Erythroblast (primary cell): ENCODE measurements at regions not wholly inside any gene's neighbourhood (a gene's known extent, or its start where the extent isn't known, plus 50 kb on each side); places are given as distances from the start of the nearest gene placed in this dataset.
A peak's percentile ranks its signal among the peaks of the same experiment; 100 is the strongest.

Source experiments
- DNase-seq, 2 experiments: peaks; one replicate each; lab custom pipeline; 2025; lab: John Stamatoyannopoulos, UW
- GATA1 ChIP-seq: IDR thresholded peaks from 2 replicates; pipeline ENCODE4 v1.6.1; 2011; ENCODE audit warnings: low read depth, mild to moderate bottlenecking, control low read depth, low read length, moderate library complexity
- POLR2A ChIP-seq: IDR thresholded peaks from 2 replicates; pipeline ENCODE4 v1.6.1; 2011; ENCODE audit warnings: mild to moderate bottlenecking, low read length

- no peak for DNase-seq
- TF ChIP-seq POLR2A (no peak), GATA1 (no peak)
Measured at GRCh38 chr21:16537501-16537900, 807.7 kb downstream of the USP25 start.

- no peak for TF ChIP-seq GATA1
- no peak for TF ChIP-seq POLR2A
- DNase-seq = no peak
Measured at GRCh38 chr21:16538405-16538804, 808.6 kb downstream of the USP25 start.

- DNase-seq = no peak
- no peak for TF ChIP-seq POLR2A
- no peak for TF ChIP-seq GATA1
Measured at GRCh38 chr21:16538936-16539440, 809.2 kb downstream of the USP25 start.

DNA sequence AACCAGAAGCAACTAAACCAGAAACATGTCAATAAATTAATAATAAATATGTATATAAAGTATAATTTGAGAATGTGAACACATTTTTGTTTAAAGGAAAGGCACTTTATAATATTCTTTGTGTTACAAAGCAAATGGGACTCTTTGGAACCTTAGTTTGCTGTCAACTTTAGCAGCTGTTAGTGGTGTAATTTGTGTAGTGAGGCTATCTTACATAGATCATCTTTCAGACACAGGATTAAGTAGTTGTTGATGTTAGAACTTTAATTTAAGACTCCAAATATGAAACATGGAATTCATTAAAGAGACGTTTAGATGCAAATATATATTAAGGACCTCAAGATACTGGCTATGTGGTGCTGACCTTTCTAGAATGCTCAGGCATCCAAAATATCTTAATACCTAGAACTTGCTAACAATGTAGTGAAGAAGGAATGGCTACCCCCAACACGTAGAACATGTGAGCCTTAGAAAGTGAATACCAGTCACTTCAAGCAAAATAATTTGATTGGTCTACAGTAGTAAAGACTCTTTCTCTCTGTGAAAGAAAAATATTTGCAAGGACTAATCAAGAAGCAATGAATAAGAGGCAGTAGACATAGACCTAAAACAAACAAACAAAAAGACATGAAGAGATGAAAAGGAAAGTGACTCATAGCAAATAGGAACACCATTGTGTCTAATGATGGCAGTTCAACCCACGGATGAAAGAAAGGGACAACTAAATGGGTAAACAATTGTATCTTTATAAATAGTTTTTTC, 811.4 kb downstream of the USP25 start:
- TF ChIP-seq GATA1 (no peak), POLR2A (no peak)

GRCh38 chr21:16550118-16550517, 820.3 kb downstream of the USP25 start:
- DNase-seq = no peak
- TF ChIP-seq POLR2A (no peak), GATA1 (no peak)

More for the DNA sequence above, 811.4 kb downstream of the USP25 start:
- DNase-seq = no peak

DNA sequence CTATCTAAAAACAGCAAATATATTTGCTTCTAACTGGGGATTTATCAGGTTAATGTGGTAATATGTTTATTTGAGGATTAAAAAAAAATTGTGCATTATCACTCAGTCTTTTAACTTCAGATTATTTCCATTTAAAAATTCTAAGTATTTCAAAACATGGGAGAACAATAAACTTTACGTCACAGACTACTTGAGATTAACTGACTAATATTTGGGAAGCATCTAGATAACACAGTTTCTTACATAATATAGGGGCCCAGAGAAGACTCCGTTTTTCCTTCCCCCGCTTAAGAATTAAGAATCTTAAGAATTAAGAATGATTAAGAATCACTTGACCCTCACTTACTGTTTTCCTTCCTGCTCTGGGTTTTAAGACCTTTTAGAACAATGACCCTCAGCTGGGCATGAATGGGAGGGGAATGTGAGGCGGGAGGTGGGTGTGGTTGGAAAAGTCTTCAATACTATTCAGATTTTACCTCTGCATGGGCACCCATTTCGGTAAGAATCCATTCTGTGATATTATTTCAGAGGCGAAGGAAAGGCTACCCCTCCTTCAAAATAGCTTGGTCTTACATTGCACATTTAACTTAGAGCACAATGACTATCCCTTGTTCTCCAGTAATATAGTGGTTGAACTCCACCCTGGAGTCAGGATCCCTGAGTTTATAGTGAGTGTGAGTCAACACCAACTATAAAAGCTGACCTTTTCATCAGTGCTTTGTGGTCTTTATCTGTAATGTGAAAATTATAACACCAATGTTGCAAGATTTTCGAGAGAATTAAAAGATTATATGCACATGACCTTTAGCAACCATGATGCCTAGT, 821.3 kb downstream of the USP25 start:
- no peak for DNase-seq
- no peak for TF ChIP-seq POLR2A
- TF ChIP-seq GATA1 = no peak

- no peak for DNase-seq
- TF ChIP-seq GATA1 (no peak), POLR2A (no peak)
Measured at GRCh38 chr21:16552880-16553279, 823.1 kb downstream of the USP25 start.

DNA sequence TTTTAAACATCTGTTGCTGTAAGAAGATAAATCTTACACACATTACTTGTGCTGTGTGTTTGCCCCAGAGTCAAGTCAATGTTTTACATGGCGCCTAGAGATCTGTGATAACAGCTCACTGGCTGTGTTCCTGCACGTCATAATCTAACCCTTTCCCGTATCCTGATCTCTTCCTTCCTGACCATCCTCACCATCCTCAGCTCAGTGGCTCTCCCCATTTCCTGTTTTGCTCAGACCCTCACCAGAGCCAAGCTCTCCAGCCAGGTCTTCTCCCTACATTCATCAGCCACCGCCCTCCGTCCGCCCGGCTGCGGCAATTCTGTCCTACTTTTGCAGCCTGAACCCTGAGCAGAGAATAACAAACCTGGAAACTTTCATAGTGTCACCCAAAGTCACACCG, 824.7 kb downstream of the USP25 start:
- no peak for TF ChIP-seq POLR2A
- no peak for TF ChIP-seq GATA1
- DNase-seq = no peak

- DNase-seq = no peak
Measured at GRCh38 chr21:16563116-16563515, 833.3 kb downstream of the USP25 start.

GRCh38 chr21:16563795-16564194, 834.0 kb downstream of the USP25 start:
- TF ChIP-seq POLR2A (no peak), GATA1 (no peak)
- DNase-seq = no peak

More at GRCh38 chr21:16563116-16563515, 833.3 kb downstream of the USP25 start:
- TF ChIP-seq POLR2A = no peak
- no peak for TF ChIP-seq GATA1

- no peak for TF ChIP-seq POLR2A
- no peak for TF ChIP-seq GATA1
- peak; percentile 2 to 13 for DNase-seq
Measured at GRCh38 chr21:16568244-16568643, 838.5 kb downstream of the USP25 start.

- TF ChIP-seq GATA1 = no peak
- no peak for TF ChIP-seq POLR2A
- DNase-seq = no peak
Measured at GRCh38 chr21:16568661-16569060, 838.9 kb downstream of the USP25 start.

- DNase-seq = peak; percentile 19 to 75
- TF ChIP-seq GATA1 (no peak), POLR2A (no peak)
Measured at GRCh38 chr21:16569679-16570078, 839.9 kb downstream of the USP25 start.

DNA sequence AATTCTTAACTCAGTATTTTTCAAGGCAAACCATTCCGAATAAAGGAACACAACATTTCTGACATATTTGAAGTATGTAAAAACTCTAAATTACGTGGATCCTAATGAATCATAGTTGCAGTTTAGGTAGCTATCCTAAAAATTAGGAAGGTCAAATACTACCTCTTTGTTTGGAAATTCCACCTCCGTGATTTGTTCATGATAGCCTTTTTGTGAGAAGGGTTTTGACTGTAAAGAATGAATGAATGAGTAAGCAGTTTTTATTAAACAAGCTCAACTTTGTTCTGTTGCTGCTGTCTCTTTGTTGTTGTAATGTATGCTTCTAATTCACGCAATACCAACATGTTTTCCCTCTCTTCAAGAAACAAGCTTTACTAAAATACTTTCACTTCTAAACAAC, 840.4 kb downstream of the USP25 start:
- no peak for DNase-seq
- TF ChIP-seq GATA1 (no peak), POLR2A (no peak)
